Ascending aorta (tissue), 2 donors: ENCODE measurements at regions not wholly inside any gene's neighbourhood (a gene's known extent, or its start where the extent isn't known, plus 50 kb on each side); places are given as distances from the start of the nearest gene placed in this dataset.

Source experiments
- DNase-seq, 2 donors: peaks; one replicate each; pipeline ENCODE4 v3.0.0-alpha.2; 2019; ENCODE audit warnings: low spot score in 2 of 2
- H3K27ac ChIP-seq, 2 donors: fragments of 200-600 bp; sonication (generic); one replicate each; pipeline ENCODE4 v1.5.1; 2016 to 2017; ENCODE audit warnings: mild to moderate bottlenecking in 1 of 2
- H3K27me3 ChIP-seq: fragments of 200-600 bp; sonication (generic); one replicate; pipeline ENCODE4 v1.5.1; 2017
- H3K36me3 ChIP-seq, 2 donors: fragments of 200-600 bp; sonication (generic); one replicate each; pipeline ENCODE4 v1.5.1; 2016
- H3K4me1 ChIP-seq, 2 donors: fragments of 200-600 bp; sonication (generic); one replicate each; pipeline ENCODE4 v1.5.1; 2016 to 2017; ENCODE audit warnings: mild to moderate bottlenecking in 1 of 2
- H3K4me3 ChIP-seq, 2 donors: fragments of 200-600 bp; sonication (generic); one replicate each; pipeline ENCODE4 v1.5.1; 2016 to 2017; ENCODE audit warnings: mild to moderate bottlenecking in 1 of 2
- H3K9me3 ChIP-seq, 2 donors: fragments of 200-600 bp; sonication (generic); one replicate each; pipeline ENCODE4 v1.5.1; 2016
- CTCF ChIP-seq, 3 experiments: fragments of 200-600 bp in 2 of 3; fragments of 450-650 bp in 1 of 3; sonication (generic) in 2 of 3; IDR thresholded peaks; one replicate each; pipeline ENCODE4 v1.5.1; 2016 to 2019; ENCODE audit warnings: antibody characterized with exemption in 3 of 3, mild to moderate bottlenecking in 1 of 3, moderate library complexity in 1 of 3
- intact Hi-C: fragments of 100-400 bp; cut with DNase I; formaldehyde crosslinking; loops from one replicate; pipeline ENCODE4 v1.15.1; 2023

GRCh38 chr2:234330902-234331301 lies 166.0 kb downstream of the ARL4C start:
- Histone ChIP-seq H3K27me3 (no peaks in the 10 kb centered on the region), H3K4me3 (no peak overlapping the region), H3K36me3 (no peaks in the 10 kb centered on the region), H3K27ac (no peak overlapping the region), H3K9me3 (no peaks in the 10 kb centered on the region), H3K4me1 (no peaks in the 10 kb centered on the region)
- intact Hi-C loops = no loop called here
- TF ChIP-seq CTCF (IDR thresholded peaks at IDR 0.05) = no peak
- DNase-seq = no peak

- TF ChIP-seq CTCF (IDR thresholded peaks at IDR 0.05) = no peak
- intact Hi-C loops = no loop called here
These were observed 167.5 kb downstream of the ARL4C start for GRCh38 chr2:234329202-234329960.

GRCh38 chr2:234328444-234328990 lies 168.4 kb downstream of the ARL4C start:
- Histone ChIP-seq H3K36me3 (no peaks in the 10 kb centered on the region), H3K9me3 (no peaks in the 10 kb centered on the region), H3K4me1 (no peaks in the 10 kb centered on the region), H3K27me3 (no peaks in the 10 kb centered on the region), H3K4me3 (no peak overlapping the region), H3K27ac (no peak overlapping the region)
- DNase-seq = no peak
- intact Hi-C loops = no loop called here
- TF ChIP-seq CTCF (IDR thresholded peaks at IDR 0.05) = no peak

More at GRCh38 chr2:234329202-234329960, 167.5 kb downstream of the ARL4C start:
- no peak overlapping the region for H3K4me3 ChIP-seq
- H3K27me3 ChIP-seq = no peaks in the 10 kb centered on the region
- no peaks in the 10 kb centered on the region for H3K36me3 ChIP-seq
- no peaks in the 10 kb centered on the region for H3K4me1 ChIP-seq
- no peaks in the 10 kb centered on the region for H3K9me3 ChIP-seq
- H3K27ac ChIP-seq = no peak overlapping the region
- no peak for DNase-seq

GRCh38 chr2:234326694-234327093 lies 170.2 kb downstream of the ARL4C start:
- no peaks in the 10 kb centered on the region for H3K4me1 ChIP-seq
- no peak for TF ChIP-seq CTCF (IDR thresholded peaks at IDR 0.05)
- no peak overlapping the region for H3K4me3 ChIP-seq
- intact Hi-C loops = no loop called here
- DNase-seq = no peak
- no peaks in the 10 kb centered on the region for H3K27me3 ChIP-seq
- no peaks in the 10 kb centered on the region for H3K36me3 ChIP-seq
- no peak overlapping the region for H3K27ac ChIP-seq
- no peaks in the 10 kb centered on the region for H3K9me3 ChIP-seq

GRCh38 chr2:234324116-234324515 lies 172.8 kb downstream of the ARL4C start:
- Histone ChIP-seq H3K36me3 (no peaks in the 10 kb centered on the region), H3K4me3 (no peak overlapping the region), H3K9me3 (no peaks in the 10 kb centered on the region), H3K27ac (no peak overlapping the region), H3K27me3 (no peaks in the 10 kb centered on the region), H3K4me1 (no peaks in the 10 kb centered on the region)
- intact Hi-C loops = no loop called here
- no peak for DNase-seq
- no peak for TF ChIP-seq CTCF (IDR thresholded peaks at IDR 0.05)
